IMR-90 (cell line): ENCODE measurements at regions not wholly inside any gene's neighbourhood (a gene's known extent, or its start where the extent isn't known, plus 50 kb on each side); places are given as distances from the start of the nearest gene placed in this dataset.

ENCODE experiments used
- ATAC-seq: fragments of 200-7000 bp; cut with Tn5 transposase; 2 replicates; pipeline ENCODE4 v1.9.1; 2020; ENCODE audit warnings: low read depth, mild to moderate bottlenecking, moderate library complexity
- BruUV-seq: library from RNA; stranded (reverse); fragments of 400-500 nt; replicated peaks from 2 replicates; lab custom pipeline; 2021; lab: Mats Ljungman, UMichigan
- CTCF ChIA-PET: fragments of 300-600 bp; formaldehyde crosslinking; extraction: SDS; loops from one replicate; lab custom pipeline; 2021; ENCODE audit warnings: antibody characterized with exemption; lab: Yijun Ruan, JAX
- POLR2A ChIA-PET: fragments of 300-600 bp; sonication (Branson Sonifier 250); formaldehyde crosslinking; loops from one replicate; lab custom pipeline; 2022; ENCODE audit warnings: antibody characterized with exemption; ENCODE audit not compliant: unreplicated experiment; lab: Charles Lee
- DNase-seq: peaks from one replicate; pipeline ENCODE4 v3.0.0; 2013
- H2AFZ ChIP-seq: replicated peaks from 2 replicates; pipeline ENCODE3; 2013; ENCODE audit warnings: low read length, mild to moderate bottlenecking; ENCODE audit not compliant: poor library complexity
- H2AK5ac ChIP-seq: 2 replicates; pipeline ENCODE4 v1.6.1; 2013; ENCODE audit warnings: low read depth, low read length, inconsistent platforms
- H2AK9ac ChIP-seq: replicated peaks from 2 replicates; pipeline ENCODE3; 2013; ENCODE audit warnings: mild to moderate bottlenecking, low read depth, low read length, moderate library complexity; ENCODE audit not compliant: poor library complexity
- H2BK120ac ChIP-seq: 2 replicates; pipeline ENCODE4 v1.6.1; 2013; ENCODE audit warnings: low read depth, low read length, inconsistent platforms
- H2BK15ac ChIP-seq: 3 replicates; pipeline ENCODE4 v1.6.1; 2013; ENCODE audit warnings: low read depth, low read length, inconsistent platforms
- H2BK20ac ChIP-seq: 2 replicates; pipeline ENCODE4 v1.6.1; 2013; ENCODE audit warnings: low read depth, mild to moderate bottlenecking, inconsistent platforms, low read length, moderate library complexity
- H2BK5ac ChIP-seq: 2 replicates; pipeline ENCODE4 v1.6.1; 2013; ENCODE audit warnings: mild to moderate bottlenecking, low read depth, low read length, inconsistent platforms; ENCODE audit not compliant: poor library complexity, severe bottlenecking
- H3K14ac ChIP-seq: replicated peaks from 2 replicates; pipeline ENCODE4 v1.6.1; 2013; ENCODE audit warnings: low read depth, low read length, inconsistent platforms
- H3K18ac ChIP-seq: 2 replicates; pipeline ENCODE4 v1.6.1; 2013; ENCODE audit warnings: low read depth, low read length, control low read depth
- H3K23ac ChIP-seq: 2 replicates; pipeline ENCODE4 v1.6.1; 2013; ENCODE audit warnings: low read depth, low read length, inconsistent platforms
- H3K27ac ChIP-seq: 2 replicates; pipeline ENCODE4 v1.5.1; 2013; ENCODE audit warnings: mild to moderate bottlenecking, control low read depth, low read length; ENCODE audit not compliant: insufficient read depth
- H3K27me3 ChIP-seq: 2 replicates; pipeline ENCODE4 v1.6.1; 2013; ENCODE audit warnings: low read length; ENCODE audit not compliant: control insufficient read depth, insufficient read depth
- H3K36me3 ChIP-seq: 2 replicates; pipeline ENCODE4 v1.6.1; 2013; ENCODE audit warnings: low read length, mixed read lengths; ENCODE audit not compliant: control insufficient read depth, insufficient read depth
- H3K4ac ChIP-seq: 2 replicates; pipeline ENCODE4 v1.6.1; 2013; ENCODE audit warnings: low read depth, low read length, inconsistent platforms
- H3K4me1 ChIP-seq: 2 replicates; pipeline ENCODE4 v1.6.1; 2013; ENCODE audit warnings: low read length, mixed read lengths; ENCODE audit not compliant: control insufficient read depth, insufficient read depth
- H3K4me2 ChIP-seq: 2 replicates; pipeline ENCODE4 v1.6.1; 2013; ENCODE audit warnings: low read depth, mild to moderate bottlenecking, control low read depth, low read length, moderate library complexity
- H3K4me3 ChIP-seq: 2 replicates; pipeline ENCODE4 v1.5.1; 2013; ENCODE audit warnings: low read depth, mild to moderate bottlenecking, control low read depth, low read length, moderate library complexity; ENCODE audit not compliant: insufficient read depth
- H3K56ac ChIP-seq: 2 replicates; pipeline ENCODE4 v1.6.1; 2013; ENCODE audit warnings: low read length, inconsistent platforms; ENCODE audit not compliant: insufficient read depth; ENCODE audit errors: extremely low read depth
- H3K79me1 ChIP-seq, 2 experiments: 2 replicates each; pipeline ENCODE4 v1.6.1; 2013; ENCODE audit warnings: low read length in 2 of 2, inconsistent platforms in 1 of 2, low read depth in 1 of 2
- H3K9ac ChIP-seq: 2 replicates; pipeline ENCODE4 v1.6.1; 2013; ENCODE audit warnings: low read depth, low read length, control low read depth
- H3K9me1 ChIP-seq: 2 replicates; pipeline ENCODE4 v1.6.1; 2013; ENCODE audit warnings: low read length, inconsistent platforms; ENCODE audit not compliant: insufficient read depth
- H3K9me3 ChIP-seq: 2 replicates; pipeline ENCODE4 v1.6.1; 2013; ENCODE audit warnings: low read length; ENCODE audit not compliant: control insufficient read depth, insufficient read depth
- H4K20me1 ChIP-seq: 2 replicates; pipeline ENCODE4 v1.6.1; 2013; ENCODE audit warnings: low read length, inconsistent platforms; ENCODE audit not compliant: insufficient read depth
- H4K5ac ChIP-seq: 2 replicates; pipeline ENCODE4 v1.6.1; 2013; ENCODE audit warnings: mild to moderate bottlenecking, low read depth, low read length, control low read depth
- H4K8ac ChIP-seq, 2 experiments: 2 replicates each; pipeline ENCODE4 v1.6.1; 2013; ENCODE audit warnings: low read depth in 2 of 2, low read length in 2 of 2, control low read depth in 1 of 2, inconsistent platforms in 1 of 2
- H4K91ac ChIP-seq: 2 replicates; pipeline ENCODE4 v1.6.1; 2013; ENCODE audit warnings: low read depth, low read length, inconsistent platforms; ENCODE audit not compliant: insufficient read depth
- CEBPB ChIP-seq: IDR thresholded peaks from 2 replicates; pipeline ENCODE4 v1.6.1; 2012; ENCODE audit warnings: low read depth, low read length, improper control_type of control experiment
- CHD1 ChIP-seq: IDR thresholded peaks from 2 replicates; pipeline ENCODE4 v1.6.1; 2012; ENCODE audit warnings: low read depth, low read length, improper control_type of control experiment
- CTCF ChIP-seq: conservative IDR thresholded peaks from 2 replicates; pipeline ENCODE4 v1.5.1; 2012; ENCODE audit warnings: mild to moderate bottlenecking, low read depth, low read length, improper control_type of control experiment
- ELK1 ChIP-seq: fragments of 150-350 bp; IDR thresholded peaks from 2 replicates; pipeline ENCODE4 v1.6.1; 2016; ENCODE audit warnings: low read depth, mild to moderate bottlenecking, low read length, moderate library complexity, borderline replicate concordance
- FOS ChIP-seq: fragments of 150-350 bp; IDR thresholded peaks from 2 replicates; pipeline ENCODE4 v1.6.1; 2016; ENCODE audit warnings: low read depth, low read length
- MAZ ChIP-seq: IDR thresholded peaks from 2 replicates; pipeline ENCODE4 v1.6.1; 2012; ENCODE audit warnings: low read depth, mild to moderate bottlenecking, low read length, improper control_type of control experiment, moderate library complexity, borderline replicate concordance
- MXI1 ChIP-seq: IDR thresholded peaks from 2 replicates; pipeline ENCODE4 v1.6.1; 2012; ENCODE audit warnings: low read depth, mild to moderate bottlenecking, low read length, moderate library complexity, borderline replicate concordance
- NFE2L2 ChIP-seq: fragments of 150-350 bp; IDR thresholded peaks from 2 replicates; pipeline ENCODE4 v1.6.1; 2016; ENCODE audit warnings: low read depth, mild to moderate bottlenecking, low read length
- POLR2A ChIP-seq: IDR thresholded peaks from 2 replicates; pipeline ENCODE4 v1.6.1; 2012; ENCODE audit warnings: mild to moderate bottlenecking, low read depth, low read length
- RAD21 ChIP-seq: IDR thresholded peaks from 2 replicates; pipeline ENCODE4 v1.6.1; 2012; ENCODE audit warnings: low read length, improper control_type of control experiment
- RCOR1 ChIP-seq: IDR thresholded peaks from 2 replicates; pipeline ENCODE4 v1.6.1; 2012; ENCODE audit warnings: mild to moderate bottlenecking, low read length, improper control_type of control experiment; ENCODE audit not compliant: insufficient replicate concordance
- RFX5 ChIP-seq: IDR thresholded peaks from 2 replicates; pipeline ENCODE4 v1.8.0; 2012; ENCODE audit warnings: low read depth, mild to moderate bottlenecking, low read length, moderate library complexity
- USF2 ChIP-seq: fragments of 150-350 bp; IDR thresholded peaks from 2 replicates; pipeline ENCODE4 v1.6.1; 2017; ENCODE audit warnings: mild to moderate bottlenecking, antibody characterized with exemption, low read length, low read depth
- WGBS, 2 experiments: methylation state at CpG; one replicate each; pipeline versions ENCODE4 v1.1.5 to v1.1.7; 2013; ENCODE audit warnings: missing lambda C conversion rate in 2 of 2; ENCODE audit not compliant: insufficient read length in 1 of 2; ENCODE audit errors: extremely low coverage in 2 of 2; 5-methylcytosine and 5-hydroxymethylcytosine counted together
- dilution Hi-C: fragments of 300-500 bp; cut with HindIII; formaldehyde crosslinking; loops from one replicate; pipeline ENCODE4 v1.14.3; 2018; ENCODE audit warnings: low sequenced_read_pairs; ENCODE audit not compliant: unreplicated experiment
- in situ Hi-C: fragments of 300-500 bp; cut with MboI; formaldehyde crosslinking; loops from 3 replicates; pipeline ENCODE4 v1.14.3; 2019; ENCODE audit warnings: low sequenced_read_pairs, inconsistent platforms, mixed read lengths
- intact Hi-C: fragments of 100-400 bp; cut with micrococcal nuclease; formaldehyde crosslinking; loops from 2 replicates; pipeline ENCODE4 v1.10.0; 2022

GRCh38 chr1:228900099-228900885, 165.0 kb downstream of the RHOU start:
- H3K4me1 ChIP-seq, result peaks cover 23% of the 10 kb centered on the region
- peak overlapping the region; percentile 39; the same call in 1 of the 2 replicates for H3K56ac ChIP-seq
- H4K91ac ChIP-seq, result peak overlapping the region; percentile 17; the same call in 1 of the 2 replicates
- H3K27ac ChIP-seq, result peak overlapping the region; percentile 57; the same call in 1 of the 2 replicates
- TF ChIP-seq RAD21 (no peak), CHD1 (no peak), NFE2L2 (no peak), POLR2A (no peak), ELK1 (no peak), USF2 (no peak), MXI1 (no peak), FOS (no peak), CTCF (no peak), MAZ (no peak), RCOR1 (no peak), CEBPB (no peak), RFX5 (no peak)
- peak overlapping the region; percentile 40 for H2BK20ac ChIP-seq
- no peak overlapping the region for H2BK5ac ChIP-seq
- H2BK15ac ChIP-seq, result no peak overlapping the region
- H4K8ac ChIP-seq, result peak overlapping the region in 1 of 2 experiments; percentile 12; a peak in 2 of 4 replicates
- no peaks in the 10 kb centered on the region for H3K79me1 ChIP-seq
- peaks cover 4% of the 10 kb centered on the region; the same call in 1 of the 2 replicates for H4K20me1 ChIP-seq
- no peaks in the 10 kb centered on the region; the same call in 1 of the 2 replicates for H3K27me3 ChIP-seq
- H2AK5ac ChIP-seq, result no peak overlapping the region
- H3K4me2 ChIP-seq, result no peak overlapping the region
- DNase-seq (peak; percentile 22), ATAC-seq (peak; percentile 16; the same call in 1 of the 2 replicates)
- intact Hi-C loops (loop anchor here (10.0 kb wide), 1 partner anchor 325 kb away; no protein-coding TSS in a partner anchor), in situ Hi-C loops (no loop called here), dilution Hi-C loops (no loop called here)
- H2AFZ ChIP-seq, result peak overlapping the region; percentile 9
- H4K5ac ChIP-seq, result no peak overlapping the region; the same call in 1 of the 2 replicates
- POLR2A ChIA-PET, result interaction anchor here (1.0 kb wide), 1 partner anchor 9 kb away, joined by 3 read pairs; no protein-coding TSS in a partner anchor
- H3K9me3 ChIP-seq, result no peaks in the 10 kb centered on the region
- H3K18ac ChIP-seq, result peak overlapping the region; percentile 7; the same call in 1 of the 2 replicates
- no peaks in the 10 kb centered on the region for H3K36me3 ChIP-seq
- peak overlapping the region; percentile 55; the same call in 1 of the 2 replicates for H3K23ac ChIP-seq
- no peak overlapping the region for H3K4me3 ChIP-seq
- BruUV-seq, result no TSS peak
- no CpG with 5 or more reads among the region's 17 CpGs for WGBS, 2 experiments
- peak overlapping the region; percentile 65 for H2BK120ac ChIP-seq
- H3K9ac ChIP-seq, result no peak overlapping the region
- peak overlapping the region; percentile 13; the same call in 1 of the 2 replicates for H3K4ac ChIP-seq
- no peak overlapping the region; the same call in 1 of the 2 replicates for H3K14ac ChIP-seq
- peaks cover 14% of the 10 kb centered on the region for H3K9me1 ChIP-seq
- H2AK9ac ChIP-seq, result no peak overlapping the region
- CTCF ChIA-PET, result interaction anchor here (0.7 to 1.0 kb wide), 3 partner anchors 9 to 130 kb away, joined by 3 read pairs; no protein-coding TSS in a partner anchor
